NCI-H226 (cell line): ENCODE measurements at regions not wholly inside any gene's neighbourhood (a gene's known extent, or its start where the extent isn't known, plus 50 kb on each side); places are given as distances from the start of the nearest gene placed in this dataset.
"Not testable (repeated sequence)": the region's sequence is repeated elsewhere in the genome, so short reads cannot be mapped to it uniquely, and the experiment has no call there.

Experiments
- DNase-seq: peaks from one replicate; pipeline ENCODE4 v3.0.0-alpha.2; 2015

- no peak for DNase-seq
Measured at GRCh38 chr16:76612497-76612896, 335.3 kb downstream of the CNTNAP4 start.

DNA sequence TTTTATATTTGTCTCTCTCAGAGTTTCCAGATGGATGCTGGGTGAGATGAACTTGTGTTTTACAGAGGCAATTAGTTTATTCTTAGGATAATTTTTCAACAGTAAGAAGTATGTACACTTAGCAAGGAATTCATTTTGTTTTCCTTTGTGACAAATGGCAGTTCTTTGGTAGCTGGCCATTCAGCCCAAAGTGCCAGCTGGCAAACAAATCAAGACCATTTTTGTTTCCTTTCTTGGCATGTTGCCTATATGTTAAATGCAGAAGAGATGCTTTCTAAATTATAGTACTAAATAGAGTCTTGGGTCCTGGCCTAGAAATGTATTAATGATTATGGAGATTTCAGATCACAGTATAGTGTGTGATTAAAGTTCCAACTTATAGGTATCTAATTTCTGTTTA lies 337.1 kb downstream of the CNTNAP4 start:
- DNase-seq = no peak

DNA sequence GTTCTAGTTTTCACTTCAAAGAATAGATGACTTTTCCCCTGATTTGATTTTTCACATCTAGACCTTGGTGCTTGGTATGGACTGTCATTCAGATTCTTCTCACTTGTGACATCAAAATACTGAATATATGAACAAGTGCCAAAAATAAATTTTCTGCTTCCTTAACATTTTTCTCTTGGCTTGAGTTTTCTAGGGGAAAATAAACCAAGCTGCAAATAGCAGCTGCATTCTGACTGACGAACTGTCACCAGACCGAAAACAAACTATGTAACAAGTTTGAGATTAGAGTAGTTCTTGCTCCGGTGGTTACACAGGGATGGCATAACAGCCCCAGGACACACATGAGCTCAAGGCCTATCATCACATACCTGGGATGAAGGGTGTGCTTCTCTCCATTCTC lies 345.7 kb downstream of the CNTNAP4 start:
- no peak for DNase-seq

DNA sequence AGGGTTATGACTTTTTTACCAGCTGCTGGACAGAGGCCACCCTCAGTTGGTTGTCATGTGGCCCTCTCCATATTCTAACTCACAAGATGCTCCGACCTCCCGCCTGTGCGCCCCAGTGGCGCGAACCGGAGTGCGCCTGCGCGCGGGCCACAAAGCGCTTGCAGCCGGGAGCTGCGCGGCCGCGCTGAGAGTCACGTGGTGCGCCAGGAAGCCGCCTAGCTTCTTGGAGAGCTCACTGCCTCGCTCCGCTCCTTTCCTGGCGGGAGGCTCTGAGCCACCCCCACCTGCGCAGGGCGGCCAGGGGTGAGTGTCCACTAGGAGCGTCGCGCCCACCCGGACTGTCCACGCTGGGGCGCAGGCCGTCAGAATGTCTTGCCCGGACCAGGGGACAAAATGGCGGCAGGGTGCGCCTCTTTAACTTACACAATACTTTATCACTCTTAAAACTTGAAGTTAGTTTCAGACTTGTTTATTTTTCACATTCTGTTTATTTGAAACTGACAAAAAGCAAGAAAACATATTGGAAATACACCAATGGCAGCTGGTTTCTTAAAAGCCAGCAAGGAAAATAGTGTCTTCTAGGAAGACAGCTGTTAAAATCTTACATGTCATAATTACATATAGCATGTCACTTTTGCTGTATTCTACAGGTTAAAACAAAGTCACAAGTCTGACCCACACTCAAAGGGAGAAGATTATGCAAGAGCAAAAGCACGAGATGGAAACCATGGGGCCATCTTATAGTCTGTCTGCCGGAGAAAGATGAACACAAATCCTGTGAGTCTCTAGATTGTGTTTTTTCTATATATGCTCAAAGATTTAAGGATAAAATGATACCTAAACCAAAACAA lies 357.9 kb downstream of the CNTNAP4 start:
- no peak for DNase-seq

DNA sequence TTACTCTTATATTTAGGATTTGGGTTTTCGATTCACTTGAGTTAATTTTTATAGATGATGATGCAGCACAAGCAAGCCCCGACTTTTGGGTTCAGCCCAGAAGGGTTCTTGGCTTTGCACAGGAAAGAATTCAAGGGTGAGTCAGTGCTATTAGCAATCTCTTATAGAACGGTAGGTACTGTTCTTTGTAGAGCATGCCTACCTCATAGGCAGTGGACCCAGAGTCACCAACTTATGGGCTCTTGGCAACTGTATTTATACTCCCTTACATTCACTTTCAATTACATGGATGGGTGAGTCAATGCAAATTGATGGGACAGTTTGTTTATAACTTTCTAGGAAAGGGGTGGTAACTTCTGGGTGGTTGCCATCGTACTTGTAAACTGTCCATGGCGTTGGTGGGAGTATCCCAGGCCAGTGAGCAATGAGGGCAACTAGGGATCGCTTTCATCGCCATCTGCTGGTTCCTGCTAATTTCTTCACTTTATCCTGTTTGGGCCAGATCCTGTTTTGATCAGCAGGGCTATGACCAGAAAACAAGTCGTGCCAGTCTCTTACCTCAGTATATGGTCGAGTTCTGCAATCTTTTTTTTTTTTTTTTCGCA lies 362.6 kb downstream of the CNTNAP4 start:
- no peak for DNase-seq

DNA sequence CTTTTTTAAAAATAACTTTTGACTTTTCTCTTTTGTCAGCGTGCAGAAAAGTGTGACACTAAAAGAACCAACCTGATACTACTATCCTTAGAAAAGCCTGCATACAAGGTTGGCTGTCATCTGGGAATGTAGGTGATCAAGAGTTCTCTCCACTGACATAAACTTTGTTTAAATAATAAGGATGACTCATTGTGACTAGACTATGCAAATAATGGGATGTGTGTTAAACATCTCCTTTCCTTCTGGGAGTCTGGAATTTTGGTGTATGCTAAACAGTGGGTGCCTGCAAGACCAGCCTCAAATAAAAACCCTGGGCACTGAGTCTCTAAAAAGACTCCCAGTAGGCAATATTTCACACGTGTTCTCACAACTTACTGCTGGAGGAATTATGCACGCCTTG lies 373.4 kb downstream of the CNTNAP4 start:
- DNase-seq = no peak

- no peak for DNase-seq
Measured at GRCh38 chr16:76653390-76654026, 376.3 kb downstream of the CNTNAP4 start.

GRCh38 chr16:76654088-76654820 lies 377.1 kb downstream of the CNTNAP4 start:
- no peak for DNase-seq

DNA sequence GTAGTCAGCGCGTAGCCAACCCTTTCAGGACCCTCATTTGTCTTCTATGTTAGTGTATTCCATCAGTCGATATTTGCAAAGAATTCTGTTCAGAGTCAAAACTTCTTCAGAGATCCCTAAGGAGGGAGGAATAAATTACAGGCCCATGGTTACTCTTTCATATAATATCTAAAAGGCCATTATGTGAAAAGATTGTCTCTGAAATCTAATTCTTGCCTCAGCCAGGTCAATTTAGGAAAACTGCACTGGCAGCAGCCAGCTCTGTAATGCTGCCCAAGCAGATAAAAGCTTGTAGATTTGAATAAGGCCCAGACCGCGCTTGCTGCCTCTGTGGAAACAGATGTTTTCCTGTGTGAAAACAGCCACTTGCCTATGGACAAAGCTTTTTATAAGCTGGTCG lies 379.8 kb downstream of the CNTNAP4 start:
- DNase-seq = no peak

GRCh38 chr16:76661691-76662235 lies 384.6 kb downstream of the CNTNAP4 start:
- no peak for DNase-seq

DNA sequence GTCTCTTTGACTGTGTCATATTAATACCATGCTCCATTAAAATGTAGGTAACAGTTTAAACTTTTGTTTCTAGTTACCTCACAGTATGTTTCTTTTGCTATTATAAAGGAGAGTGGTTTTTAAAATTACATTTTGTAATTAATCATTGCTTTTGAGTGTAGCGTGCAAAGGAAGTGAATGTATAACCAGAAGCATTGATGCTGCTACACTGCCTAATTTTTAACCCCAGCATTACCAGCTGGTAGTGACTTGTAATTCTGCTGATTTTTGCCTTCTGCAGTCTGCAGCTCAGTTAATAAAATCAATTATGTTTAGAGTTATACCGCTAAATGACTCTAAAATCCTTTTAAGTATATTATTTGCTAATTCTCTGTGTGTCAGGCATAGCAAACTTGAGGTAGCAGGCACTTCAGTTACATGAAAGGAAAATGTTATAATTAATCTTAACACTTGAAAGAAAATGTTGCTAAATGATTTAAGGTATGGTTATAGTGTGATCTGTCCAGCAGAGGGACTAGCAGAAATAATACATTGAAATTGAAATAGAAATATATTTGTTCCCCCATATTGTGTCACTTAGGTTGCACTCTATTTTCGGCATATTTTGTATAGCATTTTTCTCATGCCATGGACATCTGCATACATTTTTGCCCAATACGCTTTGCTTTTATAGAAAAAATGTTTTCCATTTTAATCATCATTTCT lies 388.5 kb downstream of the CNTNAP4 start:
- DNase-seq = no peak

- DNase-seq = no peak
Measured at GRCh38 chr16:76668207-76668725, 391.1 kb downstream of the CNTNAP4 start.

GRCh38 chr16:76669288-76669687 lies 392.1 kb downstream of the CNTNAP4 start:
- no peak for DNase-seq

DNA sequence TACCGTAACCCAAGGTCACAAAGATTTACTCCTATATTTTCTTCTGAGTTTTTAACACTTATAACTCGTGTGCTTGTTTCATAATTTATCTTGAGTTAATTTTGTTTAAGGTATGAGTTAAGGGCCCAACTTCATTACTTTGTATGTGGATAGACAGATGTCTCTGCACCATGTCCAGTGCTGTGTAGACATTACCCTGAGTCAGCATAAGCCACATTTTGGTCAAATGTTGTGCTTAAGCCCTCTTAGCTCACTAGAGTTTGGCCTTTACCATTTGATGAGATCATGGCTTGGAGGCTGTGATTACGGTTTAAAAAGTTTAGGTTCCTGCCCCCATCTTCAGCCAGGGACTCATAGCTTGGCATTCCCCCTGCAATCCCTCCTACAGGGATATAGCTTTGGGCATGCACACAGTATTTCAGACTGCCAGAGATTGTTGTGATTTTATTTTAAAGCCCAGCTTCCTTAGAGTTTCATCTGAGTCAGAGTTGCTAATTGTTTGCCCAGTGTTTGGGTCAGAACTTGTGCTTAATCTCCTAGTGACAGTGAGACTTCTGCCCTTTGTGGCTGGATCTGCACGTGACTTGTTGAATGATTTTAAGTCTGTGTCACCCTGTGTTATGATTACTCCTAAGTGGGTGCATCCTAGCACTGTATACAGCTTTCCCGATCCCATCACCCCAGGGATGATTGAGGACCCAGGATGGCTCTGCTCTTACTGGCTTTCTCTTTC lies 393.1 kb downstream of the CNTNAP4 start:
- no peak for DNase-seq

DNA sequence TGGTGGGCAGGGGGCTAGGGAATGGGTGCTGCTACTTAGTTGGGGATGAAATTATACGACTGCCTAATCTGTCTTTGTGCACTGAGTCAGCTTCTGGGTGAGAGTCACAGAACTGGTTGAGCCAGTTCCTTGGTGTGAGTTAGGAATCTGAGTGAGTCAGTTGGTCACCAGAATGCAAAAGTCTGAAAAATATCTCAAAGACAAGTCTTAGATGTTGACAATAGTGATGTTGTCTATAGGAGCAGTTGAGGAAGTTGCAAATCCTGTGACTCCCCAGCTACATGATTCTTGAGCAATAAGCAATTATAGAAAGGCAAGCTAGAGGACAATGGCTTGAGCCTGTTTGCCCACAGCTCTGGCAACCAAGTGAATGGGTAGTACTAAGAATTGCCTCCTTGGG lies 399.2 kb downstream of the CNTNAP4 start:
- DNase-seq = no peak

DNA sequence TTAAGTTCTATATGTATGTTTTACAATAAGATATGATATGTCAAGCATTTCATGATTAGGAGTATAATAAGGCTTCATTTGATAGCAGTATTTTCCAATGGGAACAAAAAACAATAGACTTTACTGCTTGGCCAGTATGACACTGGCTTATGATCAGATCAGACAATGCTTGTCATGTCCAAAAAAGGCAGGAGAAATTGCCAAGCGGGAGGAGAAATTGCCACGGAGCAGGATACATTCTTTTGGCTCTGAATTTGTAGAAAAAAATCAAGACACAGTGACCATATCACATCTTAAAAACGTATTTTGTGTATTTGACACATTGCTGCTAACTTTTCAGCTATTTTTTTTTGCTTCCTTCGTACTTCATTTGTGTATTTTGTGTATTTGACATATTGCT lies 404.1 kb downstream of the CNTNAP4 start:
- DNase-seq = no peak

DNA sequence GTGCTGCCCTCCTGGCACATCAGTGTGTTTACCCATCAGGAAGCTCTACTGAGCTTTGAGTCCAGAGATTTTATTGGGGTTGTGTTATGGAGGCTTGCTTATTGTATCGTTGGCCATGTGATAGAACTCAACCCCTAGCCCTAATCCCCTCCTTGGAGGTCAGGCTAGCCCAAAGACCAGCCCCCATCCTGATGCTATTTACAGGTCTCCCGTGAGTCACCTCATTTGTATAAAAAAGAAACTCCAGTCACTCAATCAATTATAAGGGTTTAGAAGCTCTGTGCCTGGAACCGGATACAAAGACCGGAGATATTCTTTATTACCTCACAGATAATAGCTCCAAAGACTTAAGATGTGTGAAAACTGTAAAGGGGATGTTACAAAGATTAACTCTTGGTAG lies 405.9 kb downstream of the CNTNAP4 start:
- DNase-seq = no peak

GRCh38 chr16:76696876-76697275 lies 419.7 kb downstream of the CNTNAP4 start:
- no peak for DNase-seq

DNA sequence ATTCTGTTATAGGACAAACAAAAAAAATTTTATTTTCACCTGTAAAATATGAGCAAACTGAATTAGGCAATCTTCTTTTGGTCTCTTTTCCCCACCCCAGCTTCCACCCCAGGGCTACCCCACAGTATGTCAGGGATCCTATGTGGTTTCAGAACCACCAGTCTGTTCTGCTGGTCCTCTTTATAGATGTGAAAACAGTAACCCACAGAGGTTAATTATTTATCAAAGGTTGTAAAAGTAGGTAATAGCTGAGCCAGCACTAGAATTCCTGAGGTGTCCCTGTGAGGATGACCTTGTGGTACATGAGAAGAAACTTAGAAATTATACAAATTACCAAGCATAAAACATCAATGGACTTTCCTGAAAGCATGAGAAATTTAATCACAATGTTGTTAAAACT lies 428.7 kb downstream of the CNTNAP4 start:
- DNase-seq = no peak

- DNase-seq = no peak
Measured at GRCh38 chr16:76713191-76713590, 436.0 kb downstream of the CNTNAP4 start.

- DNase-seq = not testable (repeated sequence)
Measured at GRCh38 chr16:76716251-76716650, 439.1 kb downstream of the CNTNAP4 start.

DNA sequence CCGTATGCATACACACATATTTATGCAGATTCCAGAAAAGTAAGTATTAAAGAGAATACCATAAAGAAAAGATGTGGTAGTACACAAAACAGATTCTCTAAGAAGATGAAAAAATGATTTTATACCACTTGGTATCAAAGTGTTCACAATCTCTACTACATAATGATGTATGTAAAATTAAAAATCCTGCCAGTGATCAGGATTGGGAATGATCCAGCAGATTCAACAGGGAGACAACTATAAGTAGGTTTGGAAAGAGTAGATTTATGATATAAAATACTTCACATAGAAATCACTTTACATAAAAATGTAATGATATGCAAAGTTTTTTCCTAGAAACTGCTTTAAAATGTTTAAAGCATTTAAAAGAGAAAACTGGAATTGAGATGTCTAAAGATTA lies 447.0 kb downstream of the CNTNAP4 start:
- DNase-seq = no peak
